NT2/D1 (cell line): ENCODE measurements at regions not wholly inside any gene's neighbourhood (a gene's known extent, or its start where the extent isn't known, plus 50 kb on each side); places are given as distances from the start of the nearest gene placed in this dataset.
"Not testable (repeated sequence)": the region's sequence is repeated elsewhere in the genome, so short reads cannot be mapped to it uniquely, and the experiment has no call there.

Source experiments
- DNase-seq: peaks from one replicate; pipeline ENCODE4 v3.0.0-alpha.2; 2011; ENCODE audit warnings: low read depth, low spot score
- H3K27me3 ChIP-seq: 2 replicates; pipeline ENCODE4 v1.6.0; 2011; ENCODE audit warnings: mild to moderate bottlenecking; ENCODE audit not compliant: insufficient read length, insufficient read depth
- H3K36me3 ChIP-seq: 2 replicates; pipeline ENCODE4 v1.6.1; 2011; ENCODE audit warnings: mild to moderate bottlenecking, low read length, mixed read lengths; ENCODE audit not compliant: insufficient read depth, insufficient read length
- H3K4me1 ChIP-seq: 2 replicates; pipeline ENCODE4 v1.5.1; 2011; ENCODE audit not compliant: insufficient read depth, insufficient read length
- H3K4me3 ChIP-seq: 2 replicates; pipeline ENCODE4 v1.5.1; 2011; ENCODE audit warnings: low read depth; ENCODE audit not compliant: insufficient read length
- H3K9ac ChIP-seq: 2 replicates; pipeline ENCODE4 v1.6.0; 2011; ENCODE audit warnings: low read depth; ENCODE audit not compliant: insufficient read length
- H3K9me3 ChIP-seq: 2 replicates; pipeline ENCODE4 v1.5.1; 2011; ENCODE audit warnings: mild to moderate bottlenecking, low read length; ENCODE audit not compliant: insufficient read depth
- SUZ12 ChIP-seq: IDR thresholded peaks from 2 replicates; pipeline ENCODE4 v1.6.1; 2011; ENCODE audit not compliant: insufficient read length, insufficient read depth; ENCODE audit errors: extremely low read depth
- YY1 ChIP-seq: IDR thresholded peaks from 2 replicates; pipeline ENCODE4 v1.6.1; 2011; ENCODE audit not compliant: insufficient read length, insufficient read depth
- ZNF274 ChIP-seq: IDR thresholded peaks from 2 replicates; pipeline ENCODE4 v1.6.1; 2011; ENCODE audit warnings: mild to moderate bottlenecking, low read depth, low read length

GRCh38 chr10:32217216-32217615 lies 129.7 kb downstream of the EPC1 start:
- Histone ChIP-seq H3K27me3 (no peaks in the 10 kb centered on the region), H3K9ac (no peak overlapping the region), H3K36me3 (no peaks in the 10 kb centered on the region), H3K9me3 (peaks cover 28% of the 10 kb centered on the region), H3K4me3 (no peak overlapping the region), H3K4me1 (no peaks in the 10 kb centered on the region)
- no peak for DNase-seq
- TF ChIP-seq ZNF274, result no peak
- TF ChIP-seq YY1, result no peak
- no peak for TF ChIP-seq SUZ12

- H3K9me3 ChIP-seq, H3K36me3 ChIP-seq, H3K4me3 ChIP-seq, DNase-seq, H3K4me1 ChIP-seq, H3K27me3 ChIP-seq, H3K9ac ChIP-seq: not testable (repeated sequence)
Measured at GRCh38 chr10:32213838-32214237, 133.1 kb downstream of the EPC1 start.

GRCh38 chr10:32211046-32211363 lies 136.0 kb downstream of the EPC1 start:
- no peaks in the 10 kb centered on the region for H3K27me3 ChIP-seq
- H3K9ac ChIP-seq, result no peak overlapping the region
- no peaks in the 10 kb centered on the region for H3K9me3 ChIP-seq
- TF ChIP-seq ZNF274, result no peak
- no peak for TF ChIP-seq YY1
- TF ChIP-seq SUZ12, result no peak
- H3K4me1 ChIP-seq, result no peaks in the 10 kb centered on the region
- H3K4me3 ChIP-seq, result no peak overlapping the region
- no peak for DNase-seq
- H3K36me3 ChIP-seq, result no peaks in the 10 kb centered on the region

- no peak overlapping the region for H3K9ac ChIP-seq
- no peaks in the 10 kb centered on the region for H3K36me3 ChIP-seq
- no peak for DNase-seq
- H3K27me3 ChIP-seq, result no peaks in the 10 kb centered on the region
- H3K4me1 ChIP-seq, result no peaks in the 10 kb centered on the region
- H3K4me3 ChIP-seq, result no peak overlapping the region
- no peaks in the 10 kb centered on the region for H3K9me3 ChIP-seq
- TF ChIP-seq SUZ12 (no peak), ZNF274 (no peak), YY1 (no peak)
Measured at GRCh38 chr10:32210306-32211045, 136.5 kb downstream of the EPC1 start.

DNA sequence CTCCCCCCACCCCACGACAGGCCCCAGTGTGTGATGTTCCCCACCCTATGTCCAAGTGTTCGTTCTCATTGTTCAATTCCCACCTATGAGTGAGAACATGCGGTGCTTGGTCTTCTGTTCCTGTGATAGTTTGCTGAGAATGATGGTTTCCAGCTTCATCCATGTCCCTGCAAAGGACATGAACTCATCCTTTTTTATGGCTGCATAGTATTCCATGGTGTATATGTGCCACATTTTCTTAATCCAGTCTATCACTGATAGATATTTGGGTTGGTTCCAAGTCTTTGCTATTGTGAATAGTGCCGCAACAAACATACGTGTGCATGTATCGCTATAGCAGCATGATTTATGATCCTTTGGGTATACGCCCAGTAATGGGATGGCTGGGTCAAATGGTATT lies 139.0 kb downstream of the EPC1 start:
- H3K9ac ChIP-seq, H3K9me3 ChIP-seq, H3K4me3 ChIP-seq, DNase-seq, H3K4me1 ChIP-seq, H3K27me3 ChIP-seq, H3K36me3 ChIP-seq: not testable (repeated sequence)

DNA sequence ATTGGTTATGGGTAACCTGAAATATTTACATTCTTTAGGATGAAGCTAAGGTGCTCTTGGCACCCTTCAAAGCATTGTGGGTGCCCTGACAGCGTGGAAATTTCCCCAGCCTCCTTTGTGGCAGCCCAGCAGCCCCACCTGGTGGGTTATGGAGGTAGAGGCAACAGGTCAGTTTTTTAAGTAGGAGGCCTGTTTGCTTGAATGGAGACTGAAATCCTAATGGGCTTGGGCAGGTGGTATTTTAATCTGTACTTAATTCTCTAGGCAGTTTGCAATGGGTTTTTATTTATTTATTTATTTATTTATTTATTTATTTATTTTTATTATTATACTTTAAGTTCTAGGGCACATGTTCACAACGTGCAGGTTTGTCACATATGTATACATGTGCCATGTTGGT lies 139.4 kb downstream of the EPC1 start:
- Histone ChIP-seq H3K27me3 (no peaks in the 10 kb centered on the region), H3K36me3 (no peaks in the 10 kb centered on the region), H3K9me3 (no peaks in the 10 kb centered on the region), H3K9ac (no peak overlapping the region), H3K4me3 (no peak overlapping the region), H3K4me1 (no peaks in the 10 kb centered on the region)
- no peak for DNase-seq
- no peak for TF ChIP-seq SUZ12
- TF ChIP-seq YY1, result no peak
- TF ChIP-seq ZNF274, result no peak

GRCh38 chr10:32205670-32206069 lies 141.3 kb downstream of the EPC1 start:
- H3K4me1 ChIP-seq, result no peaks in the 10 kb centered on the region
- no peaks in the 10 kb centered on the region for H3K27me3 ChIP-seq
- no peaks in the 10 kb centered on the region for H3K36me3 ChIP-seq
- no peaks in the 10 kb centered on the region for H3K9me3 ChIP-seq
- no peak for DNase-seq
- TF ChIP-seq YY1 (no peak), SUZ12 (no peak), ZNF274 (no peak)
- no peak overlapping the region for H3K4me3 ChIP-seq
- no peak overlapping the region for H3K9ac ChIP-seq

GRCh38 chr10:32204606-32205005 lies 142.4 kb downstream of the EPC1 start:
- TF ChIP-seq YY1 (no peak), SUZ12 (no peak), ZNF274 (no peak)
- no peak overlapping the region for H3K9ac ChIP-seq
- no peaks in the 10 kb centered on the region for H3K9me3 ChIP-seq

More at GRCh38 chr10:32204606-32205005, 142.4 kb downstream of the EPC1 start:
- H3K4me1 ChIP-seq, result no peaks in the 10 kb centered on the region
- no peaks in the 10 kb centered on the region for H3K36me3 ChIP-seq
- DNase-seq, result no peak
- no peak overlapping the region for H3K4me3 ChIP-seq
- H3K27me3 ChIP-seq, result no peaks in the 10 kb centered on the region
